Neural progenitor cell (in vitro differentiated cells): ENCODE measurements at regions not wholly inside any gene's neighbourhood (a gene's known extent, or its start where the extent isn't known, plus 50 kb on each side); places are given as distances from the start of the nearest gene placed in this dataset.

Source experiments
- EZH2 ChIP-seq: fragments of 200-600 bp; sonication (generic); IDR thresholded peaks from 2 replicates; pipeline ENCODE4 v1.6.1; 2017; ENCODE audit warnings: antibody characterized with exemption, mild to moderate bottlenecking, moderate library complexity
- TF ChIP-seq, protein P1 (sequence below): fragments of 200-600 bp; sonication (generic); IDR thresholded peaks from 2 replicates; pipeline ENCODE4 v1.5.1; 2017; ENCODE audit warnings: antibody characterized with exemption, mild to moderate bottlenecking

DNA sequence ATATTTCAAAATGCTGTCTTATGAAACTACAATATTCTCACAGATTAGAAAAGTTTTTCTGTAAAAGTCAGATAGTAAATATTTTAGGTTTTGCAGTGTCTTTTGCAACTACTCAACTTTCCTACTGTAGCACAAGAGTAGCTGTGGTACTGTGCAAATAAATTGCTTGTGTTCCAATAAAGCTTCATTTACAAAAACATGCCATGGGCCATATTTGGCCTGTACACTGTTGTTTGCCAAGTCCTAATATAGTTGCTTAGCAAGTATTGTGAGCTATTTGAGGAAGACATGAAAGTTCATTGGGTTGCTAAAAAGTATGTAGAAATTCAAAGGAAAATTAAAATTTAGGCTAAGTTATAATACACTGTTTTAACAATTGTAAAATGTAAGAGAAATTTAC, 80.0 kb downstream of the TFPI2 start:
- TF ChIP-seq, protein P1, sequence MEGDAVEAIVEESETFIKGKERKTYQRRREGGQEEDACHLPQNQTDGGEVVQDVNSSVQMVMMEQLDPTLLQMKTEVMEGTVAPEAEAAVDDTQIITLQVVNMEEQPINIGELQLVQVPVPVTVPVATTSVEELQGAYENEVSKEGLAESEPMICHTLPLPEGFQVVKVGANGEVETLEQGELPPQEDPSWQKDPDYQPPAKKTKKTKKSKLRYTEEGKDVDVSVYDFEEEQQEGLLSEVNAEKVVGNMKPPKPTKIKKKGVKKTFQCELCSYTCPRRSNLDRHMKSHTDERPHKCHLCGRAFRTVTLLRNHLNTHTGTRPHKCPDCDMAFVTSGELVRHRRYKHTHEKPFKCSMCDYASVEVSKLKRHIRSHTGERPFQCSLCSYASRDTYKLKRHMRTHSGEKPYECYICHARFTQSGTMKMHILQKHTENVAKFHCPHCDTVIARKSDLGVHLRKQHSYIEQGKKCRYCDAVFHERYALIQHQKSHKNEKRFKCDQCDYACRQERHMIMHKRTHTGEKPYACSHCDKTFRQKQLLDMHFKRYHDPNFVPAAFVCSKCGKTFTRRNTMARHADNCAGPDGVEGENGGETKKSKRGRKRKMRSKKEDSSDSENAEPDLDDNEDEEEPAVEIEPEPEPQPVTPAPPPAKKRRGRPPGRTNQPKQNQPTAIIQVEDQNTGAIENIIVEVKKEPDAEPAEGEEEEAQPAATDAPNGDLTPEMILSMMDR: no peak
- no peak for TF ChIP-seq EZH2
